GM19372 (cell line): ENCODE measurements at regions not wholly inside any gene's neighbourhood (a gene's known extent, or its start where the extent isn't known, plus 50 kb on each side); places are given as distances from the start of the nearest gene placed in this dataset.
"Not testable (repeated sequence)": the region's sequence is repeated elsewhere in the genome, so short reads cannot be mapped to it uniquely, and the experiment has no call there.

ENCODE experiments used
- ATAC-seq: cut with Tn5 transposase; IDR thresholded peaks from one replicate; pipeline ENCODE4 v1.9.1; 2021; ENCODE audit warnings: mild to moderate bottlenecking, low read depth, moderate library complexity; ENCODE audit not compliant: unreplicated experiment

GRCh38 chr4:31674313-31674947, 954.3 kb downstream of the PCDH7 start:
- no peak for ATAC-seq

- no peak for ATAC-seq
These were observed 958.2 kb downstream of the PCDH7 start for GRCh38 chr4:31678356-31678755.

DNA sequence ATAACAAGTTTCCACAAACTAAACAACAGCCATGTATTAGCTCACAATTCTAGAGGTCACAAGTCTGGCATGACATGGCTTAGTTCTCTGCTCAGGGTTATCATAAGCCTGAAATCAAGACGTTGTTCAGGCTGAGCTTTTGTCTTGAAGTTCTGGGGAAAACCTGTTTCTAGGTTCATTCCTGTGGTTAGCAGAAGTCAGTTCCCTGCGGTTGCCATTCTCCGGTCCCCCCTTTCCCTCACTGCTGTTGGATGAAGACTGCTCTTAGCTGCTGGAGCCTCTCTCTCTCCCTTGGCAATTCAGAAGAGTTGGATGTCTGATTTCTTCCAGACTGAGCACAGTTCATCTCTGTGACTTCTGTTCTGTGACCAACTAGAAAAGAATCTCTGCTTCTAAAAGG, 962.6 kb downstream of the PCDH7 start:
- no peak for ATAC-seq

DNA sequence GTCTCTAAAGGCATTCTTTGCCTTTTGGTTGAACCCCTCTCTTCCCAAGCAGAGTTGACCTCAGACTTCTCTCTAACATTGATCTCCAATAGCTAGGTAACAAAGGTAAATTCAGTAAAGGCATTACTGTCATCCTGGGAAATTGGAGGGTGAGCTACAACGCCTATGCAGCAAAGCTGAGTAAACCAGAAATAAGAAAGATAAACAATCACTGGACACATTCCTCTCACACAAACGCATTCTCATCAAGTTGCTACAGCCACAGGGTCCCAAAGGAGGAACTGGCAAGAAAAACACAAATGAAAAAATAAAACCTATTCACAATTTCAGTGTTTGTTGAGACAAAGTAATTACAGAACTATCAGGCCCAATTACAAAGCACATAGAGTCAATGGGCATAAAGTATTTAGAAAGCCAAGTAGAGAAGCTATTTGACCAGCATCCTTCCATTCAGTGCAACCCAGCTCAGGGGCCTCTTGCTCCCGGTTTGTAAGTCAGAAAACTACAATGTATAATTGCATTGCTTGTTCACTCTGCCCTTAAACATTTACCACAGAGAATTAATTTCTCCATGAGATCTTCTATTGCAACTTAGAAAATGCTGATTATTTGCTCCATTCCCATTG, 967.7 kb downstream of the PCDH7 start:
- no peak for ATAC-seq

DNA sequence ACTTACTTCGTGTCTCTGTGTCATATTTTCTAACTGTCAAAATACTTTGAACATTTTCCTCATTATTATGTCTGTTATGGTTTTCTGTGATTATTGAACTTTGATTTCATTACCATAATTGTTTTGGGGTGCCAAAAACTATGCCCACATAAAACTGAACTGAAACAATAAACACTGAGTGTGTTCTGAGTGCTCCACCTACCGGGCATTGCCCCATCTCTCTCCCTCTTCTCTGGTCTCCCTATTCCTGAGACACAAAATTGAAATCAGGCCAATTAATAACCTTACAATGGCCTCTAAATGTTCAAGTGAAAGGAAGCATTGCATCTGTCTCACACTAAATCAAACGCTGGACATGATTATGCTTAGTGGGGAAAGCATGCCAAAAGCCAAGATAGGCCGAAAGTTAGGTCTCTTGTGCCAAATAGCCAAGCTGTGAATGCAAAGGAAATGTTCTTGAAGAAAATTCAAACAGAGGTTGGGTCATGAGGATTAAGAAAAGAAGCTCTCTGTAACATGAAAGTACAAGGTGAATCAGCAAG, 972.3 kb downstream of the PCDH7 start:
- ATAC-seq = no peak

DNA sequence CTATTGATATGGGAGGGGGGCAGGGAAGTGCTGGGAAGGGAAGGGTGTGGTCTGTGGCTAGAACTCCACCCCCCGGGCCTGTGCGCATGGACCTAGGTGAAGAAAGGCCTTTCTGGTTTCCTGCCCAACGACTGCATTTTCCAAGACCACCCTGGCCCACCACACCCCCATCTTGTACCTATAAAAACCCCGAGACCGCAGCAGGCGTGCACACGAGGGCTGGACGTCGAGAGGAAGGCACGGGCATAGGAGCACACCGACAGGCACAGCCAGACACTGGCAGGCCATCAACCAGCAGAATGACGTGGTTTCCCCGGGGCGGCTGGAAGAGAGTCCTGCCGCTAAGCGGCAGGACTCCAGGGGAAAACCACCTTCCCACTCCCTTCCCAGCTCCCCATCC, 981.1 kb downstream of the PCDH7 start:
- ATAC-seq = no peak

DNA sequence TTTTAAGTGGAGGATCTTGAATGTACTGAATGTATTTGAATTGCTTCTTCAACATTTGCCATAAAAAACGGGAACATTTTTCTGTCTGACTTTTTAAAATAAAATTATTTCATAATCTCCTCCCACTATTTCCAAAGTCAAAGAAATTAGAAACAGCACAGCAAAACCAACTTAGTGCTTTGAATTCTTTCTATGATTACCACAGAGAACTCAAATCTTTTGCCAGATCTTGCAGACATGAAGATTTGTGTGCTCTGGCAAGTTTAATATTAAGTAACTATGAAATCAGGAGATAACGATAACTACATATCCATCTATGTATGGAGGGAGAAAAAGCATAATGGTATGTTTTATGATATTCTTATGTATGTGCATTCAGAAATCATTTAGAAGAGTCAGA, 982.2 kb downstream of the PCDH7 start:
- no peak for ATAC-seq

DNA sequence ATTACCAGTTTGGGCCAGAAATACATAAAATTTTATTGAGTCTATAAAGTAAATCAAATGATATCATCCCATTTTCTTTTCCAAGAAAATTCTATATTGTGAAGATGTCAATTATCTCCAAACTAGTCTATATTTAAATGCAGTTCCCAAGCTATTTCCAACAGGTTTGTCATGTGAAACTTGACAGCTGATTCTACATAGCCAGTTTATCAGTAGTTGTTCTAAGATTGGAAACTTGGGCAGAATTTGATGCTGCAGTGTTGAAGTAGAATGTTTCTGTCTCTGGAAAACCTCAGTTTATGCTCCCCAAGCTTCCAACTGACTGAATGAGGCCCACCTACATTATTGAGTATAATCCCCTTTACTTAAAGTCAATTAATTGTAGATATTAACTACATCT, 994.1 kb downstream of the PCDH7 start:
- no peak for ATAC-seq

DNA sequence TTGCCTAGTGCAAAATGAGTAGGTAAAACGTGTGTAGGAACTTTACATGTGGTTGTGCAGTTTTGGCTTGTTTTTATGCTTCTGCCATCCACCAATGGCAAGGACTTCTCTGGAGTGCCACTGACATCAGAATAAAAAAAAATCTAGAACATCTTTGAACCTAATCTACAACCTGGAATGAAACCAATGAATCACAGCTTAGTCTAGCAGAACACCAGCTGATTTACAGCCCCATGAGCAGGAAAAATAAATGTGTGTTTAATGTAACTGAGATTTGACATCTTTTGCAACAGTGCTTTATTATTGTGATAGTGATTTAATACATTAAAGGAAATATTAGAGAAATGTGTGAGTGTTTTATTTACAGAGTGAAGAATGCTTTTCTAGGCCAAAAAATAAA, 995.1 kb downstream of the PCDH7 start:
- ATAC-seq = no peak

GRCh38 chr4:31727030-31727429, 1006.9 kb downstream of the PCDH7 start:
- no peak for ATAC-seq

DNA sequence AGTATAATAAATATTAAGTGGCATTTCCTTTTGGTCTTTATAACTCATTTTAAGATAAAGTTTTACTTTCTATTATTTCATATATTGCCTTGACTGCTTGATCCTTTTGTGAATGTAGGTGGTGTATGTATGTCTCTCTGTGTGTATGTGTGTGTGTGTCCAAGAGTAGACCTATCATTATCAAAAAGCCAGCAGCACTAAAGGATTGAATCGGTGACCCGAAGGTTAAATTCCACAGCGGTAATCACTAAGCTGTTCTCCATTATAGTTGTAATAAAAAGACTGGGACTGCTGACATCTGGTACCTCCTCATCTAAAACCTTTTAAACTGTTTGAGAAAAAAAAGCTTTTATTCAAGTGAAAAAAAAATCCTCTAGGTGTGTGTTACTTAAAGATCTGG, 1014.8 kb downstream of the PCDH7 start:
- ATAC-seq = no peak

GRCh38 chr4:31737419-31737818, 1017.2 kb downstream of the PCDH7 start:
- ATAC-seq = no peak

DNA sequence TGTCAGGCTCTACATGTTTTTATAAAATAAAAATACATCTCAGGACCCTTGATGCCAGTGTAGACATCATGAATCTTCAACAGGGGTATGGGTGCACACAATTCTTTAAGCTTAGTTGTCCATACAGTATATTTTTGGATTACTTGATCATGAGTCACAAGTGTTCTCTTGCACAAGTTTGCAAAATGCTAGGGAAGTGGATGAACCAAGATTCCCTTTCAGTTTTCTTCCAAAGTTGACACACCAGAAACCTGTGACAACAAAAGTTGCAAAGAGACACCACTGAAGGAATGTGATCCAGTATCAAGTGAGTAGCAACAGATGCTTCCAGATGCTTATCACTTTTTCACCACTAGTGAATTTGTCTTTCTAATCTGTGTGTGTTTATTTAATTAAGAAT, 1021.2 kb downstream of the PCDH7 start:
- ATAC-seq = no peak

GRCh38 chr4:31748382-31748781, 1028.2 kb downstream of the PCDH7 start:
- ATAC-seq = no peak

GRCh38 chr4:31750581-31750980, 1030.4 kb downstream of the PCDH7 start:
- ATAC-seq = not testable (repeated sequence)

GRCh38 chr4:31755751-31756150, 1035.6 kb downstream of the PCDH7 start:
- ATAC-seq = no peak

- no peak for ATAC-seq
These were observed 1048.6 kb downstream of the PCDH7 start for GRCh38 chr4:31768756-31769155.

DNA sequence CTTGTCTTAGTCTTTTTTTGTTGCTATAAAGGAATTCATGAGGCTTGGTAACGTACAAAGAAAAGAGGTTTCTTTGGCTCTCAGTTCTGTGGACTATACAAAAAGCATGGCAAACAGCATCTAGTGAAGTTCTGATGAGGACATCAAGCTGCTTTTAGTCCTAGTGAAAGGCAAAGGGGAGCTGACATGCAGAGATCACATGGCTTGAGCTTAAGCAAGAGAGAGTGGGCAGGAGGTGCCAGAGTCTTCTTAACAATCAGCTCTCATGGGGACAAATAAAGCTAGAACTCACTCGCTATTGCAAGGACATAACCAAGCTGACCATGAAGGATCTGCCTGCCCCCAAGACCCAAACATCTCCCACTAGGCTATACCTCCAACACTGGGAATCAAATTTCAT, 1063.1 kb downstream of the PCDH7 start:
- ATAC-seq = no peak

GRCh38 chr4:31784558-31784957, 1064.4 kb downstream of the PCDH7 start:
- no peak for ATAC-seq

DNA sequence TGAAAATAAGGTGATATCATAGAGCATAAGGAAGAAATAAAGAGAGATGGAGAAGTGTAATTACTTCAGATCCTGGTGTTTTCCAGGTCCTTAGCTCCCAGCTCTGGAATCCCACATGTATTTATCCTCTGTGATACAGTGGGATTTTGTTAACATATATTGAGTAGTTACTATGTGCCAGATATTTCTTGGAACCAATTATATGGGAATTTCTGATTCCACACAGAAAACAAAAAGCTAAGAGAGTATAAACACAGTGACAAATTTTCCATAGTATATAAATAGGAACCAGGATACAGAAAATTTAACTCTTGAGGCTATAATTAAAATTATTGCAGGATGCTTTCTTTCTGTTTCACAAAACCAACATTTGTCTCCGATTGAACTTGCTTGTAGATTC, 1067.5 kb downstream of the PCDH7 start:
- ATAC-seq = no peak

DNA sequence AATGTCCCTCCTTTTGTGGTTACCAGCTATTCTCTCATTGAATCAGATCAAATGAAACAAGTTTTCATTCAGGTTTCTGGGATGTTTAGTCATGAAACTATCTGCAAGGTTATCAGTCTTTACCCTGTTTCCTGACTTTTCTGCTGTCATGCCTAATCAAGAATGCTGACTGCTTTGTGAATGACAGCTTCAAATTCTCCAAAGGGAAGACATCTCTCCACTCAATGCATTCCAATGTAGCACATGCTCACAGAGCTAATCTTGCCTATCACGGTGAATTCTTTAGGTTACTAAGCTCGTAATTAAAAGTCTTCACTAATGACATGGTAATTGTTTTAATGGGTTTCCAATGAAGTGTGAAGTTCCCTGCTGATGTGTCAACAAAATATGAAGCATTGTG, 1068.5 kb downstream of the PCDH7 start:
- no peak for ATAC-seq

DNA sequence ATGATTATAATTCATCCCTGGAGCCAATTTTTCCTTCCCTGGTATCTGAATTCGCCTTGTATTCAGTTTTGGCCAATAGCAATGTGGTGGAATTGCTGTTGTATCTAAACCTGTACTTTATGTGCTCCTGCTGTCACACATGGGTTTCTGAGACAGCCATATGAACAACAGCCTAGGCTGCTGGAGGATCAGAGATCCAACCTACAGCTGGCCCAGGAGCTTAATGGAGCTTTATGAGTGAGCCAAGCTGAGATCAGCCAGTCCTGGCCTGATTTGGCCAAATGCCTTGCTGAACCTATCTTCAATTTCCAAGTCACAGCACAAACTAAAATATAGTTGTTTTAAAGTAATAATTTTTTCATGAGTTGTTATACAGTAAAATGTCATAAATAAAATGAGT, 1071.5 kb downstream of the PCDH7 start:
- no peak for ATAC-seq
